ENCODE measurements at regions not wholly inside any gene's neighbourhood (a gene's known extent, or its start where the extent isn't known, plus 50 kb on each side); places are given as distances from the start of the nearest gene placed in this dataset.

DNA sequence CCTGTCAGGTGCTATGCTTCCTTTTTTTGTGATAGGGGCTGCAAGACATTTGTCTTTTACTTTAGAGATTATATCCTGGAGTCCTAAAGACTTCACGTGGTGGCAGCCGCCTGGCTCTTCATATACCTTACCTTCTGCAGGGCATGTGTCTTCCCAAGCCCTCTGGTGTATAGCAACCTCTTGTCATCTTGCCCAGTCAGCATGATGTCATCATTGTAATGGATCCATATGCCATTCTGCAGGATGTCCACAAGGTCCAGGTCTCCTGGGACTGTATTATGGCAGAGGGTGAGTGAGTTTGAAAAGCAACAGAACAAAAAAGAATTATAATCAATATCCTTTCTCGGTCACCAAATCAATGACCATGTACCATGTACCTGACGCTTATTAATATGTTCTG is 82.2 kb upstream of the SCOC start:
- CTCF ChIA-PET, result no interaction called here

DNA sequence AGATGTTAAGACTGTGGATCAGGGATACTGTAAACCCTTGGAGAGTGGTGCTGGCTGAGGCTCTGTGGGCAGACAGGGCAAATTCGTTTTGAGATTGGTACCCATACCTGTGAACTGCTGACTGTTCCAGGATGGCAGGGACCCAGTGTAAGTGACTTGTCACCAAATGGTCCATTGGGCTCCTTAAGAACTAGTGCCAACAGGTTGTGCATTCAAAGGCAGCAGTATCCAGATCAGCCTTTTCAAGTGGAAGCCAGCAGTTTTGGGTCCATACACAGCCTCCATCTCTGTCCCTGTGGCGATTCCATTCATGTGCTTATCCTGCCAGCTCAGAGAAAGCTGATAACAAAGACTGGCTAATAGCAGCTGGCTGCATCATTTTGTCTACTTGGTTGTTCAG is 84.0 kb upstream of the SCOC start:
- Histone ChIP-seq H3K9me3 (ENCODE audit: low read length) (no peaks in the 10 kb centered on the region), H3K27ac (ENCODE audit: low read depth, low read length) (no peak overlapping the region), H3K36me3 (ENCODE audit: insufficient read depth, low read length) (no peaks in the 10 kb centered on the region), H3K27me3 (ENCODE audit: insufficient read depth, low read length, poor library complexity, severe bottlenecking) (no peaks in the 10 kb centered on the region), H3K4me1 (ENCODE audit: insufficient read depth, low read length) (no peaks in the 10 kb centered on the region), H3K4me3 (ENCODE audit: low read length) (no peak overlapping the region)
- ChIA-PET CTCF (no interaction called here), POLR2A (no interaction called here)
- Mint-ChIP-seq H3K9me3 (no peaks in the 10 kb centered on the region), H3K36me3 (no peaks in the 10 kb centered on the region), H3K4me1 (no peaks in the 10 kb centered on the region), H3K4me3 (no peak overlapping the region), H3K27ac (no peak overlapping the region), H3K27me3 (peaks cover 3 to 13% of the 10 kb centered on the region in 2 donors)
- DNase-seq, result no peak

More for the DNA sequence above, 82.2 kb upstream of the SCOC start:
- H3K27ac ChIP-seq (ENCODE audit: low read depth, low read length), result no peak overlapping the region
- no peaks in the 10 kb centered on the region for H3K9me3 ChIP-seq (ENCODE audit: low read length)
- Mint-ChIP-seq H3K4me3 (no peak overlapping the region), H3K27me3 (peaks cover 3 to 18% of the 10 kb centered on the region in 2 donors), H3K36me3 (no peaks in the 10 kb centered on the region), H3K4me1 (no peaks in the 10 kb centered on the region), H3K9me3 (peaks cover 0 to 2% (median 0%) of the 10 kb centered on the region in 5 donors), H3K27ac (no peak overlapping the region)
- H3K27me3 ChIP-seq (ENCODE audit: insufficient read depth, low read length, poor library complexity, severe bottlenecking), result no peaks in the 10 kb centered on the region
- no peak overlapping the region for H3K4me3 ChIP-seq (ENCODE audit: low read length)
- no peak for DNase-seq
- POLR2A ChIA-PET, result no interaction called here
- no peaks in the 10 kb centered on the region for H3K4me1 ChIP-seq (ENCODE audit: insufficient read depth, low read length)
- H3K36me3 ChIP-seq (ENCODE audit: insufficient read depth, low read length), result no peaks in the 10 kb centered on the region

DNA sequence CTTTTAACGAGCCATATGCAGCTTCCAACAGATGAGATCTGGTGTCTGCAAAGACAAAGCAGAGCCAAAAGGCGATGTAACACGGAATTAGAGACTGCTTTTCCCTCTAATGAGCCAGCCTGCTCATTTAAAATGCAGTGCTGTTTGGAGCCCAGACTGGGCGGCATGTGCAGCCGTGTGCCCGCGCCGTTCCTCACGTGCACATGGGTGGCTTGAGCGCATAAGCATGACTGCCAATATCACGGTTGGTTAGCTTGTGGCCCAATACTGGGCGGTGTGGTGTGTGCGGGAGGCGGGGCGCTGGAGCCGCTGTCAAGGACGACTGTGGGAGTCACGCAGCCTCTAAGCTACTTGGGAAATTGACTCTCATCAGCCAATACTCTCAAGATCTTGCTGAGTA is 87.0 kb upstream of the SCOC start:
- Histone ChIP-seq H3K27me3 (ENCODE audit: insufficient read depth, low read length, poor library complexity, severe bottlenecking) (peaks cover 2% of the 10 kb centered on the region), H3K4me1 (ENCODE audit: insufficient read depth, low read length) (no peaks in the 10 kb centered on the region), H3K4me3 (ENCODE audit: low read length) (no peak overlapping the region), H3K36me3 (ENCODE audit: insufficient read depth, low read length) (no peaks in the 10 kb centered on the region), H3K27ac (ENCODE audit: low read depth, low read length) (no peak overlapping the region), H3K9me3 (ENCODE audit: low read length) (no peaks in the 10 kb centered on the region)
- Mint-ChIP-seq H3K4me3 (no peak overlapping the region), H3K36me3 (no peaks in the 10 kb centered on the region), H3K4me1 (no peaks in the 10 kb centered on the region), H3K27me3 (peaks cover 6 to 27% of the 10 kb centered on the region in 2 donors), H3K9me3 (no peaks in the 10 kb centered on the region), H3K27ac (no peak overlapping the region)
- ChIA-PET CTCF (interaction anchor here (1.3 kb wide), 1 partner anchor 34 kb away, joined by 3 read pairs; no protein-coding TSS in a partner anchor), POLR2A (no interaction called here)
- no peak for DNase-seq

DNA sequence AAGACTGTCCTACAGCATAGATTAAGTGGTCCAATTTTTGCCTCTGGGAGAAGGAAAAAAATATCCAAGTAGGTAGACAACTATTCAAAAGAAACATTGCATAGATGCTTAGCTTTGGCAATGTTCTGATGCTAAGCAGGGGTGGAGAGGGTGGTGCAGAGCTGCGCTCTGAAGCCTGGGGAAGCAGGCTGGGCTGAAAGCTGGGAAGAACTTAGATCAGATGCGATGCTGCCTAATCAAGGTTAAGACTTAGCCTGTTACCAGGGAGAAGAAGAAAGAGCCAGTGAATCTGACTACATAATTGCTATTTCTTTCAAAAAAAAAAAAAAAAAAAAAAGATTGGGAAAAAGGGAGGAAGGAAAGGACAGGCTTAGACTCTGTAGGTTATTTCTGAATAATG is 89.0 kb upstream of the SCOC start:
- no peak for DNase-seq
- H3K4me1 ChIP-seq (ENCODE audit: insufficient read depth, low read length), result no peaks in the 10 kb centered on the region
- Mint-ChIP-seq H3K4me1 (no peaks in the 10 kb centered on the region), H3K36me3 (no peaks in the 10 kb centered on the region), H3K27me3 (peaks cover 5 to 44% of the 10 kb centered on the region in 2 donors), H3K4me3 (no peak overlapping the region), H3K27ac (no peak overlapping the region), H3K9me3 (peaks cover 0 to 3% (median 0%) of the 10 kb centered on the region in 5 donors)
- no peak overlapping the region for H3K27ac ChIP-seq (ENCODE audit: low read depth, low read length)
- POLR2A ChIA-PET, result no interaction called here
- peaks cover 4% of the 10 kb centered on the region for H3K27me3 ChIP-seq (ENCODE audit: insufficient read depth, low read length, poor library complexity, severe bottlenecking)
- H3K4me3 ChIP-seq (ENCODE audit: low read length), result no peak overlapping the region
- H3K9me3 ChIP-seq (ENCODE audit: low read length), result no peaks in the 10 kb centered on the region
- CTCF ChIA-PET, result no interaction called here
- no peaks in the 10 kb centered on the region for H3K36me3 ChIP-seq (ENCODE audit: insufficient read depth, low read length)

DNA sequence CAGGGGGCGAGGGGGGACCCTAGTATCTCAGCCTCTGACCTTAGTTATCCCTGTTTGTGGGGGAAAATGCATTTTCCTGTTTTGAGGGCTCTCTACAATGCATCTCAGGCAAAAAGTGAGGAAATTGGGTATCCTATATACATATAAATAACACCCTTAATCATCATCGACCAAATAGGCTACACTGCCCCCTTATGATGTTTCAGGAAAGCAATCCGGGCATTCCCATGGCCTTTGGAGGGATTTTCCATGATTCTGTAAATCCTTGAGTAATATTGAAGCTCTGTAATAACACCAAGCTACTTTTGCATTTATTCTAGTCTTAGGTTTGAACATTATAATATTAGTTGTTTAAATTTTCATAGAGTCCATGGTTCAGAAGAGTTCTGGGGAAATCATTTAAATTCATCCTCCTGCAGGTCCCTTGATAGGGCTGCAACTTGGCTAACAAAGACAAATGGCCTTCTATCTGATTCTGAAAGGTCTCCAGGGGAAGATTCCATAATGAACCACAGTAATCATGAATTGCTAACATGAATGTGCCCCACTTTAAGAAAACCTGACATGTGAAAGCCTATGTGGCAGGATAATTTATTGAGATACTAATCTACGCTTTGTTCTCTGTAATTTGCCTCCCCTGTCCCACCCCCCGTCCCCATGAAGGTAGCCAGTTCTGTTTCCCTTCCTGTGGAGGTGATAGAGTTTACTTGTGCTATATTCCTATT is 91.5 kb upstream of the SCOC start:
- peaks cover 0 to 6% (median 0%) of the 10 kb centered on the region in 5 donors for H3K9me3 Mint-ChIP-seq
- no peak overlapping the region for H3K4me3 Mint-ChIP-seq
- no peaks in the 10 kb centered on the region for H3K4me1 Mint-ChIP-seq
- peaks cover 4% of the 10 kb centered on the region for H3K27me3 ChIP-seq (ENCODE audit: insufficient read depth, low read length, poor library complexity, severe bottlenecking)
- ChIA-PET CTCF (no interaction called here), POLR2A (no interaction called here)
- H3K36me3 ChIP-seq (ENCODE audit: insufficient read depth, low read length), result no peaks in the 10 kb centered on the region
- H3K27ac Mint-ChIP-seq, result no peak overlapping the region
- no peaks in the 10 kb centered on the region for H3K4me1 ChIP-seq (ENCODE audit: insufficient read depth, low read length)
- H3K4me3 ChIP-seq (ENCODE audit: low read length), result no peak overlapping the region
- no peaks in the 10 kb centered on the region for H3K9me3 ChIP-seq (ENCODE audit: low read length)
- no peak overlapping the region for H3K27ac ChIP-seq (ENCODE audit: low read depth, low read length)
- peaks cover 0 to 3% (median 0%) of the 10 kb centered on the region in 3 donors for H3K36me3 Mint-ChIP-seq
- peaks cover 12 to 57% of the 10 kb centered on the region in 2 donors for H3K27me3 Mint-ChIP-seq
- no peak for DNase-seq

DNA sequence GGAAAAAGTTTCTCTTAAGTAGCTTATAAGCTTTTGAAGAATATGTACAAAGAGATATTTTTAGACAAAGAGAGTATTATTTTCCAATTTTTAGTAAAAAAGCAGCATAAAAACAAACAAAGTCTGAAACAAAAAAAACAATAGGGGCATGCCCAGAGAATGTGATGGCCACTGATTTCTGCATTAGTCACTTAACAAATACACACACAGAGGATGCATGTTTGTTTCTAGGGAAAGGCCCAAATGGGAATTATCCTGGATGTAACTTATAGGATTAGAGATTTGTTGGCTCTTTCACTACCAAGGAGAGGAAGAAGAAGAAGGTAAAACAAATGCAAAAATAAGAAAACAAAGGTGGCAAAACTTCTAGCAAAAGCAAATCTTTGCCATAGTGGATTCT is 95.9 kb upstream of the SCOC start:
- Histone ChIP-seq H3K4me1 (ENCODE audit: insufficient read depth, low read length) (no peaks in the 10 kb centered on the region), H3K27me3 (ENCODE audit: insufficient read depth, low read length, poor library complexity, severe bottlenecking) (peaks cover 4% of the 10 kb centered on the region), H3K27ac (ENCODE audit: low read depth, low read length) (no peak overlapping the region), H3K9me3 (ENCODE audit: low read length) (no peaks in the 10 kb centered on the region), H3K4me3 (ENCODE audit: low read length) (no peak overlapping the region), H3K36me3 (ENCODE audit: insufficient read depth, low read length) (no peaks in the 10 kb centered on the region)
- H3K4me3 Mint-ChIP-seq, result no peak overlapping the region
- peaks cover 0 to 3% (median 0%) of the 10 kb centered on the region in 3 donors for H3K36me3 Mint-ChIP-seq
- no peaks in the 10 kb centered on the region for H3K4me1 Mint-ChIP-seq
- CTCF ChIA-PET, result no interaction called here
- no peak overlapping the region for H3K27ac Mint-ChIP-seq
- POLR2A ChIA-PET, result no interaction called here
- peaks cover 9 to 40% of the 10 kb centered on the region in 2 donors for H3K27me3 Mint-ChIP-seq
- DNase-seq, result no peak
- H3K9me3 Mint-ChIP-seq, result peaks cover 0 to 6% (median 0%) of the 10 kb centered on the region in 5 donors

DNA sequence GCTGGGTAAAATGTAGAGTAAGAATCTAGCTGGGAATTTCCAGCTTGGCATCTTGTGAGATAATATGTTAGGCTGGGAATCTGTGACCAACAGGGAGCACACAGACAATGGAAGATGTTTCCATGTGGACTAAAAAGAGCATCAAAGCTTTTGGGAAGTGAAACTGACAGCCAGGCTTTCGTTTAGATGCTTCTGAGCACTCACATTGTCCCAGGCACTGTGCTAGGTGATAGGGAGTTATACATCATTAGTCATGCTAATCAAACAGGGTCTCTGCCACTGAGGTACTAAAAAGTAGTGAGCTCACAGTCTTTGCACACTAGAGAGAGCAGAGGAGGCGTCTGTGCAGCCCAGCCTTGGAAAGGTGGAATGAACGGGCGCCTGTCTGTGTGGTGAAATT is 101.9 kb upstream of the SCOC start:
- ChIA-PET POLR2A (no interaction called here), CTCF (no interaction called here)
- DNase-seq, result no peak
- Histone ChIP-seq H3K9me3 (ENCODE audit: low read length) (no peaks in the 10 kb centered on the region), H3K4me1 (ENCODE audit: insufficient read depth, low read length) (no peaks in the 10 kb centered on the region), H3K27ac (ENCODE audit: low read depth, low read length) (no peak overlapping the region), H3K27me3 (ENCODE audit: insufficient read depth, low read length, poor library complexity, severe bottlenecking) (no peaks in the 10 kb centered on the region), H3K36me3 (ENCODE audit: insufficient read depth, low read length) (no peaks in the 10 kb centered on the region), H3K4me3 (ENCODE audit: low read length) (no peak overlapping the region)
- Mint-ChIP-seq H3K27me3 (peaks cover 7 to 18% of the 10 kb centered on the region in 2 donors), H3K4me3 (no peak overlapping the region), H3K36me3 (no peaks in the 10 kb centered on the region), H3K4me1 (no peaks in the 10 kb centered on the region), H3K27ac (no peak overlapping the region), H3K9me3 (no peaks in the 10 kb centered on the region)

DNA sequence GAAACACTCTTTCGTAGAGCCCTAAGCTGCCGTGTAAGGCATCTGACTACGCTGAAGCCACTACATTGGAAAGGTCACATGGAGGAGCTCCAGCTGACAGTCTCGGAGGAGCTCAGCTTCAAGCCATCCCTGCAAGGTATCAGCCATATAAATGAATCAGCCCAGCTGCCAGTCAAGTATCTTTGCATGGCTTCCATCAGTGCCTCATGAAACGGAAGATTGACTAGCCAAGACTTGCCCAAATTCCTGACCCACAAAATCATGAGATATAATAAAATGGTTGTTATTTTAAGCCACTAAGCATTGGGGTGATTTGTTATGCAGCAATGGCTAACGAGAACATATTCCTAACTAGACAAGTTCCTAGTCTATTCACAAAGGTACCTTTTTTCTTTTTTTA is 104.1 kb upstream of the SCOC start:
- peak overlapping the region in 1 of 8 donors; percentile 17 for H3K27ac Mint-ChIP-seq
- H3K4me1 Mint-ChIP-seq, result no peaks in the 10 kb centered on the region

More for the DNA sequence above, 104.1 kb upstream of the SCOC start:
- H3K36me3 Mint-ChIP-seq, result no peaks in the 10 kb centered on the region
- POLR2A ChIA-PET, result no interaction called here
- no peaks in the 10 kb centered on the region for H3K4me1 ChIP-seq (ENCODE audit: insufficient read depth, low read length)
- DNase-seq, result no peak
- H3K9me3 Mint-ChIP-seq, result no peaks in the 10 kb centered on the region
- H3K9me3 ChIP-seq (ENCODE audit: low read length), result no peaks in the 10 kb centered on the region
- CTCF ChIA-PET, result no interaction called here
- no peak overlapping the region for H3K4me3 ChIP-seq (ENCODE audit: low read length)
- H3K27me3 ChIP-seq (ENCODE audit: insufficient read depth, low read length, poor library complexity, severe bottlenecking), result no peaks in the 10 kb centered on the region
- H3K36me3 ChIP-seq (ENCODE audit: insufficient read depth, low read length), result no peaks in the 10 kb centered on the region
- H3K27me3 Mint-ChIP-seq, result peaks cover 7 to 18% of the 10 kb centered on the region in 2 donors
- no peak overlapping the region for H3K27ac ChIP-seq (ENCODE audit: low read depth, low read length)
- no peak overlapping the region for H3K4me3 Mint-ChIP-seq
